Prostate gland (tissue), 2 donors: ENCODE measurements at regions not wholly inside any gene's neighbourhood (a gene's known extent, or its start where the extent isn't known, plus 50 kb on each side); places are given as distances from the start of the nearest gene placed in this dataset.

Experiments used
- POLR2A ChIP-seq: fragments of 450-650 bp; IDR thresholded peaks from one replicate; pipeline ENCODE4 v1.6.1; 2016; ENCODE audit warnings: antibody characterized with exemption, mild to moderate bottlenecking
- TF ChIP-seq, protein P1 (sequence below), 4 experiments: fragments of 200-600 bp in 2 of 4; fragments of 450-650 bp in 2 of 4; sonication (generic) in 2 of 4; IDR thresholded peaks; 1 replicate in 3 of 4; 2 replicates in 1 of 4; pipeline ENCODE4 v1.5.1; 2016 to 2019; ENCODE audit warnings: antibody characterized with exemption in 4 of 4, mild to moderate bottlenecking in 2 of 4, moderate library complexity in 2 of 4

DNA sequence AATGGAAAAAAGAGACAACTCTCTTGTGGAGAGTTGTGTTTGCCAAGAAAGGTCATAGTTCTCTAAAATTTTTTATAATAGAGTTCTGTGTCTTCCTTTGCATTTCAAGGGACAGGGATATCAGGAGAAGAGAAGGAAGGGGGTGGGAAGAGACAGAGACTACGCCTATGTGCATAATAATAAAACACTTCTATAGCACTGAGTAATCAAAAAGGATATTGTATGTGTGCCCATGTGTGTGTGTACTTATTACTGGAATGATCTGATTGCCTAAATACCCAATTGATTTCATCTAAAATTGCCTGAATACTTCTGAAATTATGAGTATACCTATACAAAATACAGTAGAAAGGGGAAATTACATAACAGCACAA is 803.7 kb upstream of the ACVR2A start:
- TF ChIP-seq, protein P1, sequence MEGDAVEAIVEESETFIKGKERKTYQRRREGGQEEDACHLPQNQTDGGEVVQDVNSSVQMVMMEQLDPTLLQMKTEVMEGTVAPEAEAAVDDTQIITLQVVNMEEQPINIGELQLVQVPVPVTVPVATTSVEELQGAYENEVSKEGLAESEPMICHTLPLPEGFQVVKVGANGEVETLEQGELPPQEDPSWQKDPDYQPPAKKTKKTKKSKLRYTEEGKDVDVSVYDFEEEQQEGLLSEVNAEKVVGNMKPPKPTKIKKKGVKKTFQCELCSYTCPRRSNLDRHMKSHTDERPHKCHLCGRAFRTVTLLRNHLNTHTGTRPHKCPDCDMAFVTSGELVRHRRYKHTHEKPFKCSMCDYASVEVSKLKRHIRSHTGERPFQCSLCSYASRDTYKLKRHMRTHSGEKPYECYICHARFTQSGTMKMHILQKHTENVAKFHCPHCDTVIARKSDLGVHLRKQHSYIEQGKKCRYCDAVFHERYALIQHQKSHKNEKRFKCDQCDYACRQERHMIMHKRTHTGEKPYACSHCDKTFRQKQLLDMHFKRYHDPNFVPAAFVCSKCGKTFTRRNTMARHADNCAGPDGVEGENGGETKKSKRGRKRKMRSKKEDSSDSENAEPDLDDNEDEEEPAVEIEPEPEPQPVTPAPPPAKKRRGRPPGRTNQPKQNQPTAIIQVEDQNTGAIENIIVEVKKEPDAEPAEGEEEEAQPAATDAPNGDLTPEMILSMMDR (IDR thresholded peaks at IDR 0.05): no peak
- TF ChIP-seq POLR2A: no peak
